ENCODE measurements at regions not wholly inside any gene's neighbourhood (a gene's known extent, or its start where the extent isn't known, plus 50 kb on each side); places are given as distances from the start of the nearest gene placed in this dataset.

DNA sequence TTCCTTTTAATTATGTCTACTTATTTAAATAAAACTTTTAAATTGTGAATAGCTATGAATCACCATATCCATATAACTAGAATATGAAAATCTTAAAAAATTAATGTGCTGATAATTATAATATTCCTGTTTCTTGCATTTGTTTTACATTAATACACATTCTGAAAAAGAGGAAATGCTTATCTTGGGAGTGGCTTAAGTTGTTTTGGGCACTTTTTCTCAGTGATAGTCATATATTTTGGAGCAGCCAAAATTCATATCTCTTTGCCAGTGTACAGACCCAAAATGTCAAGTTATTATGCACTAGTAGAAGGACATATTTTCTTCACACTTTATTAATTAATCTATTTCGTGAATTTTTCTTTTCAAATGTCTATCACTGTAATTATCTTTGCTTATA, 838.5 kb downstream of the USP25 start:
- DNase-seq = no peak

DNA sequence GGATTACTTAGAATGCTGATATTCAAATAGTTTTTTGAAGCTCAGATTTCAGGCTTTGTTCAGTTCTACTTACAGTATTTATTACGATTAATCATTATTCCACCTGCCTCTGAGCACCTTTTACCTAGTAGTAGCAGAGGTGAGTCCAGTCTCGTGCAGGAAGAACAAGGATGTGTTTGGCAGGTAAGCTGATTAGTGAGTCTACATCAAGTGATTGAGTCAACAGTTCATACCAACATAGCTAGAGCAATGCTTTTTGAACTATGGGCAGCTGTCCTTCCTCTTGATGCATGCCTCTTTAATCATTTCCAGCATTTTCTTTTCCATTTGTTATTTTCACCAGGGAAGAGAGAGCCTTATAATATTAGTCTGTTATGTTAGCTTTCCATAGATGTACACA, 838.9 kb downstream of the USP25 start:
- DNase-seq = no peak

DNA sequence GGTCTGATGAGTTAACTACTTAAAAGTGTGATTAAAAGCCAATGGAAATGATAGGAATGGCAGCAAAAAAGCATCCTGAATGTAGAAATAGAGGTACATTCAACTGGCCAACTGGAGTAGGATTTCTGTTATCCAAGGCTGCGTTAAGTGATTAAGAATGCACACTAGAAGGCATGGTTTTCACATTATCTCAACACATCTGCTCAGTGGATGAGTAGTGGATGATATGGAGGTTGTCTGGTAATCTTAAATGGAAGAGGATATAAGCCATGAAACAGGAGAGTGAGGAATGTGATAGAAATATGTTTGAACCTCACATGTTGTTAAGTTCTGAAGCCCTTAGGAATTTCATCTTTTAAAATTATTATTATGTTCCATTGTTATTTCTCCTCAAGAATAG, 839.9 kb downstream of the USP25 start:
- no peak for DNase-seq

DNA sequence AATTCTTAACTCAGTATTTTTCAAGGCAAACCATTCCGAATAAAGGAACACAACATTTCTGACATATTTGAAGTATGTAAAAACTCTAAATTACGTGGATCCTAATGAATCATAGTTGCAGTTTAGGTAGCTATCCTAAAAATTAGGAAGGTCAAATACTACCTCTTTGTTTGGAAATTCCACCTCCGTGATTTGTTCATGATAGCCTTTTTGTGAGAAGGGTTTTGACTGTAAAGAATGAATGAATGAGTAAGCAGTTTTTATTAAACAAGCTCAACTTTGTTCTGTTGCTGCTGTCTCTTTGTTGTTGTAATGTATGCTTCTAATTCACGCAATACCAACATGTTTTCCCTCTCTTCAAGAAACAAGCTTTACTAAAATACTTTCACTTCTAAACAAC, 840.4 kb downstream of the USP25 start:
- no peak for DNase-seq

DNA sequence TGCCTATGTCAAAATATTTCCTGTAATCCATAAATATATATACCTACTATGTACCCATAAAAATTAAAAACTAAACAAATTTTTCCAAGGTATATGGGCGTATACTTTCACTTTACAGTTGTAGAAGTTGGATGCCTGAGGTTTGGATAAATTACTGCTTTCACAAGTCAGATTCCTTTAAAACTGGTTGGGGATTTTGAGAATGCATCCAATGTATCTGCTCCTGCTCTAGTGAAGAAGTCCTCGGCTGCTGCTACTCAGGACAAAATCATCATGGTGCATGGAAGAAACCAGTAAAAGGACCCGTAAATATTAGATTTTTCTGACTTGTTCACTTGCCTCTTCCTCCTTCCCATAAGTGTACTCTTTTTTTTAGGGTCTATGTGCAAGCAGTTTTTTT, 841.1 kb downstream of the USP25 start:
- DNase-seq = no peak

DNA sequence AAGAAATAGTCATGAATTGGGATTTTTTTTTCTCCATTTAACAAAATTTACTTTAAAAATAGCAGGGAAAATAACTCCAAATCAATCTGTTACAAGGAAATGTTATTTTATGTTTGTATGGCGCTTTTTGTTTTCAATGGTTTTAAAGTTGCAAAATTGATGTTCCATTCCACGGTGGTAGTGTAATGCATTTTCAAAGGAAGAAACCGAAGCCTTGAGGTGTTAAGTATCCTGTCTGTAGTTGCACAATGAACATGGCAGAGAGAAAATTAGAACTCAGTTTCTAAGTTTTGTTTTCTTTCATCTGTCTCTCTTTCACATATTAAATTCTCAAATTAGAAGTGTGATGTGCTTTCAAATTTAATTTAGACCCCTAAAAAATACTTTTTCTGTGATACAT, 841.8 kb downstream of the USP25 start:
- no peak for DNase-seq

DNA sequence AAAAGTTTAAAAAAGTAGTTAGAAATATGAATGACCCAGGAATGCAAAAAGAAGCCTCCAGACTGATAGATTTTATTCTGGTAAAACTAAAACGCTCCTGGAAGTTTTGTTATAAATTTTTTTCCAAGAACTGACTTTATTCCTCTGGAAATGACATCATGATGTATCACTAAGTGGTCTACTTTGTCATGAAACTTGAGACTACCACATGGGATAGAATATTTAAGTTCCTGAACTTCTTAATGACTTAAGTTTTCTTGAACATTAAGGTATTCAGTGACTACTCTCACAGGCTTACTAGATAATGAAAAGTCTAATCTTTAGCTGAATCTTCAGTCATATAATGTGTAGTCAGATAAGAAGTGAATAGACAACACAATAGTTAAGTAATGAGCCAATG, 842.2 kb downstream of the USP25 start:
- no peak for DNase-seq

DNA sequence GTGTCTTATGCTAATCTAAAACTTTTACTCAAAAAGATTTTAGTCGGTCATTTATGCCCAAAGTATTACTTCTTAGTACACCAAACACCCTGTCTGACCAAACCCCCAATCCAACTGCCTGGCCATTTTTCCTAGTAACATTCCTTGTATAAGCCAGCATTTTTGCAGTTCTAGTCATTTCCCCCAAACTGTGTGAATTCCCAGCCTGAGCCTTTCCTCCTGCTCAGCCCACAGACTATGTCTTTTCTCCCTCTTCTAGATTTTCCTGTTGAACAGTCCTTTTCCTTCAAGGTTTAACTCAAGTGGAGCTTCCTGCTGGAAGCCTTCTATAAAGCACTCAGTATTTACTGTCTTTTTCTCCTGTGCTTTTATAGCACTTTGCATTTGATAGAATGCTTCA, 843.8 kb downstream of the USP25 start:
- DNase-seq = no peak

DNA sequence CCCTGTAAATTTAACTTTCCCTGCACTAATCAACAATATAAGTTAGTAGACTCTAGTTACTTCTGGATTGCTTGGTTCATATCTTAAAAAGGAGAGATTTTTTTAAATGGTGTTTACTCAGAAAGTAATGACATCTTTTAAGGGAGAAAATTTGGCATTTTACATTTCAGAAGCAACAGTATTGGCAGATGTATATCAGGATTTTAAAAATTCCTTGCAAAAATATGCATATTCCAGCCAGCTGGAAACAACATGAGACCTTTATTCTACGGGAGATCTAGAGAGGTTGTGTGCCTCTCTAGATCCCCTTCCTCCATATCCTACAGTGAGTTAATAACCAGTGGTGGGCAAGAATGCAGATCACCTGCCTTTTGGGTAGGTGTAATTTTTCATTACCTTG, 848.2 kb downstream of the USP25 start:
- DNase-seq = no peak

DNA sequence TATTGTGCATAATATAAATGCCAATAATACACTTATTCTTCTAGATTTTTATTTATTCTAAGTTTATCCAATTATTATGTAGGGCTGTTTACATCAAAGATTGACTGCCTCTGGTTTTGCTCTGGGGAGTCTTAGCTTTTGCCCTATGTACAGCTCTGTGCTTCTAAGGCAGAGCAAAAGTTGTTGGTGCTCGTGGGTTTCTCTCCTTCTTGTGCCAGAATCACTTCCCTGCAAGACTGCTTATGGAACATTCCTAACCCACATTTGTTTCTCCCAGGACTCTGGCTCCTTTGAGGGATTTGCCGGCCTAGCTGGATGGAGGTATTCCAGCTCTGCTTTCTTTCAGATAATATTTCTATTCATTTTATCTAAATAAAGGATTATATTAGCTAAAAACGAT, 849.1 kb downstream of the USP25 start:
- no peak for DNase-seq

DNA sequence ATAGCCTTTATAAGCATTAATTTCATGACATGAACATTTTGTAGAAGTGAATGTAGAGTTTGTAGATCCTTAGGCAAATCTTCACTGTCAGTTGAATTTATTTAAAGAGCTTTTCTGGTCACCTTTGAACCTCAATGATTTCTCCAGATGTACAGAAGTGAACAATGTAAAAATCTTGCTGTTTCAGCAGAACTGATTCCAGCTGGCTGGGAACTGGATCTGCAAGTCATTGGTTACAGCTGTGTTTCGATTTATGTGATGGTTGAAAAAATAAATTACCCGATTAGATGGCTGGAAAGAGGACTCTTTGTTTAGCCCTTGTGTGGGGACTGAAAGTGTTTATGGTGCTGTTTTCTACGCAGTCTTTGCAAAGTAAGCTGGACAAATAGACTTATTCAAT, 849.8 kb downstream of the USP25 start:
- DNase-seq = no peak

DNA sequence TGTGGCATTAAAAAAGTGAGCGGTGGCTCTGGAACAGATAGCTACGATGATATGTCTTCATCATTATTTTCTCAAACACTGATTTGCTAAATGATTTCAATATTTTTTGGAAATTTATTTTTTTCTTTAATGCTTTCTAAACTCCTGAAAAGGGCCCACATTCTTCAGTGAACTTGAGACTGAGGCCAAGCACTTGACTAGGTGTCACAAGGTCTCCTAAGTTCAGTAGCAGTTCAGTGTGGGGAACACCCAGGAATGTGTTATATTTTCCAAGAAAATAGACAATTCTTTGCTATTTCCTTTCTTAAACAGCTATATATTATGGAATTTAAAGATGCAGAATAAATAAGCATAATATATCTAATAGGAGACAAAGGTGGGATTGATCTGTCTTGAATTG, 850.9 kb downstream of the USP25 start:
- no peak for DNase-seq

DNA sequence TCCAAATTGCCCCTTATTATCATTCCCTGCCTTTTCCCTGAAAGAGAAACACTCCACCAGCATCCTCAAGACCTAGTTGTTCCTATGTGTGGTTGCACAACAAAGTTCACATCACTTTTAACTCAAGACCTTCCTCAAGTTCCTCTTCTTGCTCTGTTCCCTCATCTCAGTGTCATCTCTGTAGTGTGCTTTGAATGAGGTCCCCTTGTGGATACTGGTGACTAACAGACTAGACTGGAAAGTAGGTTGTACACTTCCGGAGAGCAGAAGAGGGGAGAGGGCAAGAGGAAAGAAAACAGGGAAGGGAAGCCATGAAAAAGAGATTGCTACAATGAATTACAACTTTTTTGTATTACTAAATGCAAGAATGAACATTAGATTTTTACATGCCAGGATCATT, 853.8 kb downstream of the USP25 start:
- no peak for DNase-seq

DNA sequence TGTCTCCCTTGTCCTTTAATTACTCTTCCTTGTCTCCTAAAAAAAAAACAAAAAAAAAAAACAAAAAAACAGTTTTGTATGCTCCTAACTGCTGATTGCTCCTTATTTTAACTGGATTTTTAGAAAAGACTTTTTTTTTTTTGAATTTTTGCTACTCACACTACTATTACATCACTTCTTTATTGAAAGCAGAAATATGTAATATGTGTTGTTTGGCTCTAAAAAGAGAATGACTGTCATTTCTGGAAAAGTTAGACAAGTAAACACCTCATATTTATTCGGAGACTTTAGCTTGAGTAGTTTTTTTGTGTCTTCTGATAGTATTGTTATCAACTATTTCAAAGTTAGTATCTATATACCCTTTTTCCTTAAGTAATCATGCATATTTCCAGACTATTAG, 855.0 kb downstream of the USP25 start:
- DNase-seq = no peak

DNA sequence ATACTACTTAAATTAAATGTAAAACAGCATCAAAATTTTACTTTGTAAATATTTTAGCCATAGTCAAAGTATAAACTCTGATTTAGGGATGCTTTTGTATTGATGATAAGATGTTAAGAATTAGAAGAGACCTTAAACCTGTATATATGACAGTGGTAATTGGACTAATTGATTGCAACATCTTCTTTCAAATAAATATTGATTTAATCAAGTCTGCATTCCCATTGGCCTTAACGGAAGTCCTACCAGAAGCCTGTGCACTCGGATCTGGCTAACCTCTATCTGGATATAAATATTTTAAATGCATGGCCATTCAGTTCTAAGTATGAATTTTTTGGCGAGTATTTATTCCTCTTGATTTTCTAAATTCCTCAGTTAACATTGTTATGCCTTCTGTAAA, 856.1 kb downstream of the USP25 start:
- no peak for DNase-seq

DNA sequence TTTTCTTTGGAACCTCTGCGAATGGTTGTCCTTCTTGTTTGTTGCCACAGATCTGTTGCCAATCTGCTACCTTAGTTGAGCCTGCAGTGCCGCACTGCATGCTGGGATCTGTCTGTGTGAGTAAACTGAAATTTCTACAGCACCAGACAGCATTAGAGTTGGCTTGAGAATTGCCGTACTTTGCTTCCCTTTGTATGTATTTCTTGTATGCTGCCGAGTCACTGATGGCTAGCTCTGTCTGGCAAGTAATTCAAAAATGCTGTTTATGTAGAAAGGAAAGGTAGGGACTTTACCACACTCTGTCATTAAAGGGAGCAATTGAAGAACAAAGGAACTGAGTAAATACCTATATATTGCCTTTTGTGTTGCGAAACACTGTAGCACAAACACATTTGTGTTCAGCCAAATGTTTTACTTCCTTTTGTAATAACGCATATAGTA, 857.4 kb downstream of the USP25 start:
- no peak for DNase-seq

DNA sequence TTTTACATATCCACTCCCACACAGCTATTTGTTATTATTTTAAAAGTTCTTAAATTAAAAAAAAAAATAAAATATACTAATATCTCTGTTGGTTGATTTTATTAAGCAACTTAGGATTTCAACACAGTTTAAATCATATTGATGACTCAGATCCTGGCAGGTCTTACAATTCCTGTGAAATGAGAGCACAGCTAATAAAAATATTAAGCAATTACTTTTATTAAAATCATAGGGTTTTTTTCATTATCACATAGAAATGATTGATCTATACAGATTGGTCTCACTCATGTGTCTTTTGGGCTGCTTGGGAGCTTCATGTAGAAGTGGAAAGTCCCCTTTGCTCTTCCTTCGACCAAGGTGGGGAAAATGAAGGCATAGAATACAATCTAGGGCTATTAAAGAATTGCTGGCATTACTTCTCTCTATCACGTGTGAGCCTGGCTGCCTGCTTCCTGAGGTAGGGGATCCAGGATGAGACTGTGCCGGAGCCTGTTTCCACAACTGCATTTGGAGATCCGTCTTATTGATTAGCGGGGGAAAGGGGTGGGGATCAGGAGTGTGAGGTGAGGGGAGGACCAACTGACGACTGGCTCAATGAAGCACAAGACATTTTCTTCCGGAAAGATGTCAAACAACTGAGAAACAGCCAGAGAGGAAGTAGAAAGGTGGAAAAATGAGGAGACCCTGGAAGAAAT, 858.0 kb downstream of the USP25 start:
- no peak for DNase-seq

DNA sequence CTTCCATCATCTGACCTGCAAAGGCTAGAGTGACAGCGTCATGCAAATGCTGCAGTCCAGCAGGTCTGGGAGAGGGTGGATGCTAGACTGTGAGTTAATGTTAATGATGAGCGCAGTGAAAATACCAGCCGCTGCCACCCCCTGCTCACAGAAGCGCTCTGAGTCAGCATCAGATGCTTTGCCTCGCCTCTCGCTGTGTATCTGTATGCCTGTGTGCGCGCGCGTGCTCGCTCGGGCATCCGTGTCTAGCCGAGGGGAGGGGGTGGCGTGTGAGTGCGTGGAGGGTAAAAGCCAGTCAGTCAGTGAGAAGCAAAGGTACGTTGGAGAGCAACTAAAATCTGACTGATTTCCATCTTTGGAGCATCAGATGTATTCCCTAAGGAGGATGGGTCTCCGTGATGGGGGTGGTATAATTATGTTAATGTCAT, 858.7 kb downstream of the USP25 start:
- no peak for DNase-seq

DNA sequence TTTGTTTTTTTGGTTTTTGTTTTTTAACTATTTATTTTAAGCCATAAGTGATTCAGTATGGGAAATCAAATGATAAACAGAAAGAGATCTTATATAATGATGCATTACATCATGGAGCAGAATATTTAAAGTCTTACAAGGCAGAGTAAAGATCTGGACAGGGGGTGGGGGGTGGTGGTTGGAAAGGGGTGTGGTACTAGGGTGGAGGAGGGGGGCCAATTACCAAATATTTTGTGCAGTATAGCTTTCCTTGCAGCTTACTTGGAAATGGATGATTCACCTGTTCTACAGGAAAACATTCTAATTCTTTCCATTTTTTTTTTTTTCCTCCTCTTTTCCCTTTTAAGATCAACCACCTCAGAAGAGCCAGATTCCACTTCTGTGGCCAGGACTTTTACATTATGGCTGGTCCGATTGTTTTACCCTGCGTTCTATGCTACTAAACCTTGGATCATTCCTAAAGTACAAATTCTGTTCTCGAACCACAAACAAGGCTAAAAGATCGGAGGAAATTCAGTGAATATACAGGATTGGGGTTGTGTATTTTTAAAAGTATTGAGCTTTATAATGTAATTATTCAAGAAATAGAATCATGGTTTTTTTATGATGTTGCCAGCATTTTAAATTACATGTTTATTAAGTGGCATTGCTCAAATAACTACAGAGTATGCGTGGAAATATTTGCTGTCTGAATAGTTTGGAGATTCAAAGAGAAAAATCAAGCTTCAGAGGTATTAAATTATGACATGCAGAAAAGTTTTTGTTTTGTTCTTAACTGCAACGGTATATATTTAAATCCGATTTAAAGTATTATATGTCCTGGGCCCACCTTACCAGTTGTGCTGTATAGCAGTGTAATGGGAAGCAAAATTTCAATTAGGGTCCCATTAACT, 859.5 kb downstream of the USP25 start:
- DNase-seq = no peak

DNA sequence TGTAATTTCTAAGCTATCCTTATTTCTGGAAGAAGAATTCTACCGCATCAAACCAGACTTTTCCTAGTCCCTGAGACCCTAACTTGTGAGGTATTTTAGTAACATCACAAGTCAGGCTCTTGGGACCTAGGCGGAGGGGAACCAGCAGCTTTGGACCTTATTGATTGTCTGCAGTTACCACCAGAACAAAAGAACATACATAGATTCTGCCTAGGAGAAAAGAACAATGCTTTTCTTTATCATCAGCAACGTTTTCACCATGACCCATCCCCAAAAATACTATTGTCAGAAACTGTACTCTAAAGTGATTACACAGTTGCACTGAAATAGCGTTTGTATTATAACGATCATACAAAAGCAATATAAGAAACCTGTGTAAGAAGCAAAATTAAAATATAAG, 860.4 kb downstream of the USP25 start:
- DNase-seq = no peak

DNA sequence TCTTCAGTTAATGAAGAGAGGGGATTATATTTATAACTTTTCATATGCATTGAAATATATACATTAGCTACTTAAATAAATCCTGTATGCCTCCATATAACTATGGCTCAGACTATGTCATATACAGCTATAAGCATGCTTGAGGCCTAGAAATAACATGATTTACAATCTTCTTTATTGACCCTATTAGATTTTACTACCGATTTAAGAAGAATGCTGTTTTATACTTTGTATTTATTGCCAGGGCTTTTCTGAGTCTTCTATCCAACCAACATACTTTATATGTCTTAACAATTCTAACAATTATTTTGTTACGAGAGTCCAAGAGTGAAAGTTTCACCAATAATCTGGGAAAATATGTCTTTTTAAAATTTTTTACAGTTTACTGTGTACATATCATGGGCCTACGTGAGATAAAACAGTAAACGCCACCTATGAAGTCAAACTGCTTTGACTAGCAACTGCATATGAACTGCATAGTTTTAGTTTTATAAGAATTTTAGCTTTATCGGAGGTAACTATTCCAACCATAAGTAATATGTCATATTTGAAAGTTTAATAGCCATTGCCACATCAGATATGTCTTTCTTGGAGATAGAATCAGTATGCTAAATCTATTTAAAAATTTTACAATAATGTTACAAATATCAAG, 861.0 kb downstream of the USP25 start:
- no peak for DNase-seq

DNA sequence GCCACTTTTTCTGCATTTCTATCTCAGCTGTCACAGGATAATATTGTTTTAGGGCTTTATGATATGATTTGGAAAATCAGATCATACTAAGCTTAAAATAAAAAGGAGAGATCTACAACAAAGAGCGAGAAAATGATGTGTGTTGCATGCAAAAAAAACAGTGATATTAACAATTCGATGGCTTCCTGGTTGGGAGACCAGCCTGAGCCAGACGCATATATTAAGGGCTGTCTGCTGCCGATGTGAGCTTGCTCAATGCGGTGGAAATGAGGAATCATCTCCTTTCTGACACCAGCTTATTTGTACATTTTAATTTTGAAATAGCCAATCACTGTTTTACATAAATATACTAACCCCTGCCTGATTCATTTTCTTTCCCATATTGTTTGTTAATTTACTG, 862.6 kb downstream of the USP25 start:
- DNase-seq = no peak

DNA sequence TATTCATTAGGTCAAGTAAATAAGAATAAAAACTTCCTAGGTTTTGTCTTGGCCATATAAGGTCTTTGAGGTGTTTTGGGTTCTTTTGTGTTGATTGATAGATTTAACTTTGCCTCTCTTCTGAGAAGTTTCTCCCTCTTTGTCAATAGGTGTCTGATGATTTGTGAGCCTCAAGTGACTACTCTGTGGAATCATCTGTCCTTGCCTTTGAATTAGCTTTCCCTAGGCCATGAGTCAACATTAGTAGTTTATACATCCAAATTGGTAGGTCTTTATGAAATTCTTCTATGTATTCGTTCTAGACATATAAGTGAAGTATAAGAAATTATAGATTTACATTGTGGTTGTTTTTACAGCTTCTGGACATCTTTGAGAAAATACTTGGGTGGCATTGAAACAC, 864.4 kb downstream of the USP25 start:
- no peak for DNase-seq

DNA sequence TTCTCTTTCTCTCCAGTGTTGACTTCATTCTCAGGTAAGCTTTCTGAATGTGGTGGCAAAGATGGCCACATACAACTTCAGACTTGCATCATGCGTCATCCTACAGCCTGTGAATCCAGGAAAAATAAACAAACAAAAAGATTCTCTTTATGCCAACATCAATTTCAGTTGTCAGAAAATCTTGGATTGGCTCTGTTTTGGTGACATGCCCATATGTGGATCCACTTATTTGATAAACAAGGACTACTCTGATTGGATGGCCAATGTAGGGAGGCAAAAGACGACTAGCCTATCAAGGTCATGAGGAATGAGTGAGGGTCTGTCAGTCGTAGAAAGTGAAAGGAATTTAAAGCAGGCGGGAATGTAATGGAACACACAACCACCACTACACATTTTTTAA, 866.6 kb downstream of the USP25 start:
- DNase-seq = no peak
